SH-SY5Y (cell line): ENCODE measurements at regions not wholly inside any gene's neighbourhood (a gene's known extent, or its start where the extent isn't known, plus 50 kb on each side); places are given as distances from the start of the nearest gene placed in this dataset.

Source experiments
- GATA2 ChIP-seq: IDR thresholded peaks from 2 replicates; pipeline ENCODE4 v1.6.1; 2011; ENCODE audit warnings: mild to moderate bottlenecking, low read depth, low read length
- GATA3 ChIP-seq: IDR thresholded peaks from 2 replicates; pipeline ENCODE4 v1.6.1; 2011; ENCODE audit warnings: low read depth, mild to moderate bottlenecking, low read length, moderate library complexity

DNA sequence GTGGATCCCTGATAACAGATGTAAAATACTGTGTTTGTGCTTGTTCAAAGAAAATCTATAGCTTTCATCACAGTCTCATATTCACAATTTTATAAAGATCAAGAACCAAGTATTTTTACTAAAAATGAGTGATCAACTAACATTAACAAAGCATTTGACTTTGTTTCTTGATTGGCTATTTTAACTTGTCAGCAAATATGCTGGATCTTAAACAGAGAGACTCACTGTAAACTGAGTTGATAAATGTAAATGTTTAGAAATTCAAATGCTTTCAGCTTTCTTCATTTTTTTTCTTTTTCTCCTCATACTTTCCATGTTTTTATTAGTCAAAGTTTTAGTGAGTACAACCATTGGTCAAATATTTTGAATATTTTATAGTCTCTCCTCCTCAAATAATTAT is 923.0 kb upstream of the NR2F2 start:
- no peak for TF ChIP-seq GATA2
- TF ChIP-seq GATA3, result no peak
